ENCODE measurements at regions not wholly inside any gene's neighbourhood (a gene's known extent, or its start where the extent isn't known, plus 50 kb on each side); places are given as distances from the start of the nearest gene placed in this dataset.
A peak's percentile ranks its signal among the peaks of the same experiment; 100 is the strongest.
"Not testable (repeated sequence)": the region's sequence is repeated elsewhere in the genome, so short reads cannot be mapped to it uniquely, and the experiment has no call there.

DNA sequence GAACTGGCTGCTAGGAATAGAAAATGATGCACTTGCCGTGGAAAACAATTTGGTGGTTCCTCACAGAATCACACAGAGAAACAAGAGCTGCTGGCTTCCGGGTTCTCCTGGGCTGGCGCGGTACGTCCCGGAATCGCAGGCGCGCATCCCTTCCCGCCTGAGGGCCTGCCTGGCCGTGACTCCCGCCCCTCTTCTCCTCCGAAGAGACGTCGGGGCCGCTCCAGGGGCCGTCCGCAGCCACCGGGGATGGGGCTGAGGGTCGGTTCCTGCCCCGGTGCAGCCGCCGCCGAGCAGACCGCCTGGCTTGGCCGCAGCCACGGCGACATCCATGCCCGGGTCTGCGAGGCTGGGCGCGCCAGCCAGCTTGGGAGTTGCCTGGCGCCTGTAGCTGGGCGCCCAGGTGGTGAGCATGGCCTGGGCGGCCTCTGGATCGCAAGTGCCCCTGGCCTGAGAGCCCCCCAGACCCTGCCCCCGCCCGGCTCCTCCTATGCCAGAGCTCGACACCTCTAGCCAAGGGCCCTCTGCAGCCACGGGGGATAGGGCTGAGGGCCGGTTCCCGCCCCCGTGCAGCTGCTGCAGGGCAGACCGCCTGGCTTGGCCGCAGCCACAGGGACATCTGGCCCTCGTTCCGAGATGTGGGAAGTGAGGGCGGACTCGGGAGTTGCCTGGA, 83.9 kb upstream of the ZNG1F start:
- peak; percentile 27 for DNase-seq

- not testable (repeated sequence) for DNase-seq
These were observed 81.9 kb upstream of the ZNG1F start for GRCh38 chr9:41270992-41271391.

- DNase-seq = not testable (repeated sequence)
These were observed 80.4 kb upstream of the ZNG1F start for GRCh38 chr9:41269471-41269870.

- DNase-seq = not testable (repeated sequence)
These were observed 79.9 kb upstream of the ZNG1F start for GRCh38 chr9:41269054-41269453.

DNA sequence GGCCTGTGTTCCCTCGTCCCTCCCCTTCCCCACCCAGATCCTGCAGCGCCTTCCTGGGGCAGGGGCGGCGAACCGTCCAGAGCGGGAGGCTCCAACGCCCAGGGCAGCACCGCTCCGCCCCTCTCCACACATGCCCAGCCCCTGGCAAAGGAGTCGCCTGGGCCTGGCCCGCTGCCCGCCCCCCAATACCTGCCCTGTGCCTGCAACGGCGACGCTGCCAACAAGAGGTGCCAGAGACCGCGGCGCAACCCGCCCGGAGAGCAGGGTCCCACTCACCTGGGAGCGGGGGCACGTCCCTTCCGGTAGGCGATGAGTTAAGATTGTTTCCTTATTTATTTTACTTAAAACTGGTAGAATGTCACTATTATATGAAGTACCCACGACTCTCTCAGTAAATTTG, 77.5 kb upstream of the ZNG1F start:
- not testable (repeated sequence) for DNase-seq

- not testable (repeated sequence) for DNase-seq
These were observed 76.9 kb upstream of the ZNG1F start for GRCh38 chr9:41266000-41266399.

DNA sequence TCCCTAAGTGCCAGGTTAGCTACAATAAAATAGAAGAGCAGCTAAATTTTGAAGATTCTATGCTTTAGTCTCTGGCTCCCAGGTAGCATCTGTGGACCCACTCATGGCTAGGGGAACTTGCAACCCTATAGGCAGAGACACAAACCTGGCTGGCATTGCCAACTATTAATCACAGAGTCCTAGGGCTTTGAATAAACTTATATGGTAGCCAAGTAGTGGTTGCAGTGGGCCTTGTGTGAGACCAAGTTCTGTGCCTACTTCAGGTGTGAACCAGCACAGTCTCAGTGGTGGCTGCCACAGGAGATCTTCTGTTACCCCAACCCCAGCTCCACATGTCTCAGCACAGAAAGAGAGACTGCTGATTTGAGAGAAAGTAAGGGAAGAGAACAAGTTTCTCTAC, 62.9 kb upstream of the ZNG1F start:
- DNase-seq = not testable (repeated sequence)

DNA sequence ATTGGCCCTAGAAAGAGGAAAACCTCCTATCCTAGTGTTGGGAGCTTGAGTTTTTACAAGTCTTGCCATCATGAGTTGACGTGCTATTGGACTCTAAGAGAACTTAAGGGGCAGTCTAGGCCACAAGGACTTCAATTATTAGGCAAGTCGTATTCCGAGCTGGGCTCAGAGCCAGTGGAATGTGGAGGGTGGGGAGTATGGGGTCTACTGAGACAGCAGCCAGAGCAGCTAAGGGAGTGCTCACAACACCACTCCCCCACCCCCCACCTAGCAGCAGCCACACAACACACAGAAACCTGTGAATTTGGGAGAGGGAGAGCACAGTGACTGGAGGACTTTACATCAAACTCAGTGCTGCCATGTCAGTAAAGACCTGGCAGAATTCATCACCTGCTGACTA, 62.0 kb upstream of the ZNG1F start:
- not testable (repeated sequence) for DNase-seq

GRCh38 chr9:41246702-41247101, 57.6 kb upstream of the ZNG1F start:
- DNase-seq = not testable (repeated sequence)
